ENCODE measurements at regions not wholly inside any gene's neighbourhood (a gene's known extent, or its start where the extent isn't known, plus 50 kb on each side); places are given as distances from the start of the nearest gene placed in this dataset.

DNA sequence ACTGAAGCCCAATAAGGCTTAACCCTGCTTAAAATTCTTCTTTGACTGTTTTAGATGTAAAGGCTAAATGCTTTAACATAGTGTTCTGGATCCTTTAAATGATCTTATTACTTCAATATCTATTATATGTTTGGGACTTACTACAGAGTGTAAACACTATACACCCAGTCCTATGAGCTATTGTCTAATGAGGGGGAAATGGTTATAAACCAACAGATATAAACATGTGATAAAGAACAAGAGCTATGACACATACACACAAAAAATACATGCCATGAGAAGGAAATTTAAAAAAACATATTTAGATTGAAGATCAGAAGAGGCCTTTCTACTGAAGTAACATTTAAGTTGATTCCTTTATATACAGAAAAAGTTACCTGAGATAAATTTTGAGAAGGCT is 505.1 kb downstream of the FOXG1 start:
- Histone ChIP-seq H3K27me3 (ENCODE audit: insufficient read depth, poor library complexity, severe bottlenecking) (no peaks in the 10 kb centered on the region), H3K4me3 (replicated peaks; ENCODE audit: insufficient read depth, low read length) (no peak overlapping the region), H3K27ac (replicated peaks) (no peak overlapping the region)
- TF ChIP-seq POLR2AphosphoS5 (IDR thresholded peaks at IDR 0.05; ENCODE audit: low read depth): no peak
- no peak for TF ChIP-seq SPI1 (IDR thresholded peaks at IDR 0.05; ENCODE audit: borderline replicate concordance, low read depth)
- TF ChIP-seq, protein P1, sequence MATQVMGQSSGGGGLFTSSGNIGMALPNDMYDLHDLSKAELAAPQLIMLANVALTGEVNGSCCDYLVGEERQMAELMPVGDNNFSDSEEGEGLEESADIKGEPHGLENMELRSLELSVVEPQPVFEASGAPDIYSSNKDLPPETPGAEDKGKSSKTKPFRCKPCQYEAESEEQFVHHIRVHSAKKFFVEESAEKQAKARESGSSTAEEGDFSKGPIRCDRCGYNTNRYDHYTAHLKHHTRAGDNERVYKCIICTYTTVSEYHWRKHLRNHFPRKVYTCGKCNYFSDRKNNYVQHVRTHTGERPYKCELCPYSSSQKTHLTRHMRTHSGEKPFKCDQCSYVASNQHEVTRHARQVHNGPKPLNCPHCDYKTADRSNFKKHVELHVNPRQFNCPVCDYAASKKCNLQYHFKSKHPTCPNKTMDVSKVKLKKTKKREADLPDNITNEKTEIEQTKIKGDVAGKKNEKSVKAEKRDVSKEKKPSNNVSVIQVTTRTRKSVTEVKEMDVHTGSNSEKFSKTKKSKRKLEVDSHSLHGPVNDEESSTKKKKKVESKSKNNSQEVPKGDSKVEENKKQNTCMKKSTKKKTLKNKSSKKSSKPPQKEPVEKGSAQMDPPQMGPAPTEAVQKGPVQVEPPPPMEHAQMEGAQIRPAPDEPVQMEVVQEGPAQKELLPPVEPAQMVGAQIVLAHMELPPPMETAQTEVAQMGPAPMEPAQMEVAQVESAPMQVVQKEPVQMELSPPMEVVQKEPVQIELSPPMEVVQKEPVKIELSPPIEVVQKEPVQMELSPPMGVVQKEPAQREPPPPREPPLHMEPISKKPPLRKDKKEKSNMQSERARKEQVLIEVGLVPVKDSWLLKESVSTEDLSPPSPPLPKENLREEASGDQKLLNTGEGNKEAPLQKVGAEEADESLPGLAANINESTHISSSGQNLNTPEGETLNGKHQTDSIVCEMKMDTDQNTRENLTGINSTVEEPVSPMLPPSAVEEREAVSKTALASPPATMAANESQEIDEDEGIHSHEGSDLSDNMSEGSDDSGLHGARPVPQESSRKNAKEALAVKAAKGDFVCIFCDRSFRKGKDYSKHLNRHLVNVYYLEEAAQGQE (IDR thresholded peaks at IDR 0.05; ENCODE audit: insufficient replicate concordance, low read depth): no peak
- TF ChIP-seq, protein P2, sequence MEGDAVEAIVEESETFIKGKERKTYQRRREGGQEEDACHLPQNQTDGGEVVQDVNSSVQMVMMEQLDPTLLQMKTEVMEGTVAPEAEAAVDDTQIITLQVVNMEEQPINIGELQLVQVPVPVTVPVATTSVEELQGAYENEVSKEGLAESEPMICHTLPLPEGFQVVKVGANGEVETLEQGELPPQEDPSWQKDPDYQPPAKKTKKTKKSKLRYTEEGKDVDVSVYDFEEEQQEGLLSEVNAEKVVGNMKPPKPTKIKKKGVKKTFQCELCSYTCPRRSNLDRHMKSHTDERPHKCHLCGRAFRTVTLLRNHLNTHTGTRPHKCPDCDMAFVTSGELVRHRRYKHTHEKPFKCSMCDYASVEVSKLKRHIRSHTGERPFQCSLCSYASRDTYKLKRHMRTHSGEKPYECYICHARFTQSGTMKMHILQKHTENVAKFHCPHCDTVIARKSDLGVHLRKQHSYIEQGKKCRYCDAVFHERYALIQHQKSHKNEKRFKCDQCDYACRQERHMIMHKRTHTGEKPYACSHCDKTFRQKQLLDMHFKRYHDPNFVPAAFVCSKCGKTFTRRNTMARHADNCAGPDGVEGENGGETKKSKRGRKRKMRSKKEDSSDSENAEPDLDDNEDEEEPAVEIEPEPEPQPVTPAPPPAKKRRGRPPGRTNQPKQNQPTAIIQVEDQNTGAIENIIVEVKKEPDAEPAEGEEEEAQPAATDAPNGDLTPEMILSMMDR (IDR thresholded peaks at IDR 0.05; ENCODE audit: insufficient read depth, low read length): no peak
- no peak for TF ChIP-seq GABPA (IDR thresholded peaks at IDR 0.05; ENCODE audit: low read depth)
- no peak for DNase-seq (ENCODE audit: low read depth in 1 of 2, low spot score in 1 of 2)

DNA sequence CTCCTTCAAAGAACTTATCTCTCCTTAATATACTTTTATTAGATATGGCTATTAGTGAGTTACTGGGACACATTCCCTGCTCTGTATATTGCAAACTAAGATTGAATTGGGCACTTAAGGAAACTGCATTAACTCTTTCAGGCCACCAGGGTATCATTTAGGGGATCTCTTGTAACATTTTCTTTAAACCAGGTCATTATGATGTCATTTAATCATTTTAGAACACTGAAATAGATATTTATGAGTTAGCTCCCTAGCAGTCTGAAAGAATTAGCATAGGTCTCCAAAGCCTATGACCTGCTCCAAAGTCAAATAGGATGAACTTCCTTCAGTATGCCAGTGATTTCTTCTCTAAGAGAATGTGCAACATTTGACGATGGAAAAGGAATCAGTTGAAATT is 506.9 kb downstream of the FOXG1 start:
- no peaks in the 10 kb centered on the region for H3K27me3 ChIP-seq (ENCODE audit: insufficient read depth, poor library complexity, severe bottlenecking)
- TF ChIP-seq, protein P1 (IDR thresholded peaks at IDR 0.05; ENCODE audit: insufficient replicate concordance, low read depth): no peak
- H3K27ac ChIP-seq (replicated peaks): no peak overlapping the region
- H3K4me3 ChIP-seq (replicated peaks; ENCODE audit: insufficient read depth, low read length): no peak overlapping the region
- DNase-seq (ENCODE audit: low read depth in 1 of 2, low spot score in 1 of 2): no peak

DNA sequence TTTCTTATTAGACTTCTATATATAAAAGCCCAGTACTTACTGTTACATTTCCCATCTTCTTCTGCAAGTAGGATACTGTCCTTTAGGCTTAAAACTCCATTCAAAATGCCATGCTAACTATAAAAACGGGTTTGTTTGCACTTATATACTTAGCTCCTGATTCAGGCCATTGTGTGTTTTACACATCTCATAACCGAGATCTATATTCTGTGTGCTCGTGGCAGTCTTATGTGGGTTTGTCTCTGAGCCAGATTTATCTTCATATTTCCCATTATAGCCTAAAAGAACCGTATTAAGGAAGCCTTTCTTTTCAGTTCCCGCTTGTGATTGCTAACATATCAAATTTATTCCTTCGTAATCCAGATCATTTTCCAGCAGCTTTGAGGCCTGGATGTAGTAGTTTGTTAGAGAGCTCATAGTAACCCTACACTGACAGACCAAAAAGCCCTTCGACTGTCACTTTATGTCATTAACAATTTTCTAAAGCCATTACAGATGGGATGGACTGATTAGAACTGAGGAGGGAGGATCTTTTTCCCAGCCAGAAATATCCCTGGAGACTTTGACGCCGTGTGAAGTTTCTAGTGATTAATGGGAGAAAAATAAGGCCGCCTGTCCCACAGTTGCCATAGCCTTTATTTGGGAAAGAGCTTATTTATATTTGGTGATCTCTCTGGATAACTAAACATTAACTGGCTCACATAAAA is 508.5 kb downstream of the FOXG1 start:
- Histone ChIP-seq H3K4me3 (replicated peaks; ENCODE audit: insufficient read depth, low read length) (no peak overlapping the region), H3K27me3 (ENCODE audit: insufficient read depth, poor library complexity, severe bottlenecking) (no peaks in the 10 kb centered on the region), H3K27ac (replicated peaks) (no peak overlapping the region)
- TF ChIP-seq, protein P1 (IDR thresholded peaks at IDR 0.05; ENCODE audit: insufficient replicate concordance, low read depth): no peak
- TF ChIP-seq, protein P2 (IDR thresholded peaks at IDR 0.05; ENCODE audit: insufficient read depth, low read length): no peak
- no peak for TF ChIP-seq POLR2AphosphoS5 (IDR thresholded peaks at IDR 0.05; ENCODE audit: low read depth)
- TF ChIP-seq GABPA (IDR thresholded peaks at IDR 0.05; ENCODE audit: low read depth): no peak
- no peak for TF ChIP-seq SPI1 (IDR thresholded peaks at IDR 0.05; ENCODE audit: borderline replicate concordance, low read depth)
- no peak for DNase-seq (ENCODE audit: low read depth in 1 of 2, low spot score in 1 of 2)
